HepG2 (cell line): ENCODE measurements at regions not wholly inside any gene's neighbourhood (a gene's known extent, or its start where the extent isn't known, plus 50 kb on each side); places are given as distances from the start of the nearest gene placed in this dataset.

Source experiments
- FLYWCH1 ChIP-seq: sonication (generic); formaldehyde crosslinking; IDR thresholded peaks from 2 replicates; pipeline ENCODE4 v1.8.1; 2023; ENCODE audit warnings: mild to moderate bottlenecking, missing genetic modification reagents
- FOXK2 ChIP-seq: fragments of 450-650 bp; IDR thresholded peaks from 2 replicates; pipeline ENCODE4 v1.6.1; 2016
- KDM3A ChIP-seq: IDR thresholded peaks from 2 replicates; pipeline ENCODE4 v1.6.1; 2018; ENCODE audit warnings: low read depth, missing compliant biosample characterization
- RXRB ChIP-seq: IDR thresholded peaks from 2 replicates; pipeline ENCODE4 v1.6.1; 2016; ENCODE audit warnings: borderline replicate concordance, missing genetic modification reagents, missing compliant biosample characterization
- ZFP36 ChIP-seq: fragments of 150-350 bp; IDR thresholded peaks from 2 replicates; pipeline ENCODE4 v1.6.1; 2018; ENCODE audit warnings: borderline replicate concordance, low read length, low read depth; ENCODE audit not compliant: partially characterized antibody
- ZNF160 ChIP-seq: sonication (generic); formaldehyde crosslinking; IDR thresholded peaks from 2 replicates; pipeline ENCODE4 v1.8.0; 2022; ENCODE audit warnings: mild to moderate bottlenecking, inconsistent platforms, missing genetic modification reagents
- ZNF292 ChIP-seq: sonication (generic); formaldehyde crosslinking; IDR thresholded peaks from 2 replicates; pipeline ENCODE4 v1.8.1; 2022; ENCODE audit warnings: mild to moderate bottlenecking, low read depth, missing genetic modification reagents, borderline replicate concordance
- ZNF296 ChIP-seq: sonication (generic); formaldehyde crosslinking; conservative IDR thresholded peaks from 2 replicates; pipeline ENCODE4 v1.5.0; 2020; ENCODE audit warnings: mild to moderate bottlenecking, missing genetic modification reagents
- TF ChIP-seq, protein P1 (sequence below): sonication (generic); formaldehyde crosslinking; IDR thresholded peaks from 2 replicates; pipeline ENCODE4 v1.4.0; 2020; ENCODE audit warnings: missing genetic modification reagents
- TF ChIP-seq, protein P2 (sequence below): IDR thresholded peaks from 2 replicates; pipeline ENCODE4 v1.6.1; 2016; ENCODE audit warnings: missing genetic modification reagents, missing compliant biosample characterization
- TF ChIP-seq, protein P3 (sequence below): sonication (generic); formaldehyde crosslinking; IDR thresholded peaks from 2 replicates; pipeline ENCODE4 v1.5.1; 2020; ENCODE audit warnings: missing genetic modification reagents, mild to moderate bottlenecking, borderline replicate concordance
- TF ChIP-seq, protein P4 (sequence below): sonication (generic); formaldehyde crosslinking; IDR thresholded peaks from 2 replicates; pipeline ENCODE4 v1.5.1; 2020; ENCODE audit warnings: mild to moderate bottlenecking, missing genetic modification reagents, moderate library complexity
- TF ChIP-seq, protein P5 (sequence below): sonication (generic); formaldehyde crosslinking; IDR thresholded peaks from 2 replicates; pipeline ENCODE4 v1.4.0; 2020; ENCODE audit warnings: mild to moderate bottlenecking, missing genetic modification reagents
- TF ChIP-seq, protein P6 (sequence below): sonication (generic); formaldehyde crosslinking; IDR thresholded peaks from 2 replicates; pipeline ENCODE4 v1.4.0; 2020; ENCODE audit warnings: mild to moderate bottlenecking, low read depth, missing genetic modification reagents

DNA sequence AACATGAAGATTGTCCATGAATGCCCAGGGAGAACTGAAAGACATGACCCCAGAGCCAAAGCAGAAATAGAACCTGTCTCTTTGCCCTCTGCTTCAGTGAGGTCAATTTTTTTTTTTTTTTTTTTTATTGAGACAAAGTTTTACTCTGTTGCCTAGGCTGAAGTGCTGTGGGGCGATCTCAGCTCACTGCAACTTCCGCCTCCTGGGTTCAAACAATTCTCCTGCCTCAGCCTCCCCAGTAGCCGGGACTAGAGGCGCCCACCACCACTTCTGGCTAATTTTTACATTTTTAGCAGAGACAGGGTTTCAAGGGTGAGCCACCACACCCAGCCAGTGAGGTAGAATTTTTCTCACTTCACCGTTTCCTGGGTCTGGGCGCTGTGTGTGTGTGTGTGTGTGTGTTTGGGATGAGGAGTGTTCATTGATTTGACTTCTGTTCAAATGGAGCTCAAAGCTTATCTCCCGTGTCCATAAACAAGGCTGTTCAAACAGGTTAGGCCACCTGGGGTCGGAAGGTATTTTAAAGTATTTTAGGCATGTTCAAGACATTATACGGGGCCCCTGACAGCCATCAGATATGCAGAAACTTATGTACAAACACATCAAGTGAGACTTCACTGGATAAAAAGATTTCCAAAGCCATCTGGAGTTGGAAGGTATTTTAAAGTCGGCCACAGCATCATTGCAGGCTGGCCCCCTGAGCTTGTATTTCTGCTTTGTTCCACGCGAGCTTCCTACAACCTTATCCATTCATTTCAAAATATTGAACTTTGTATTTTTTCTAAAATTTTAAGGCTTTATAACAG, 93.8 kb downstream of the MAP3K8 start (continued):
- TF ChIP-seq, protein P1, sequence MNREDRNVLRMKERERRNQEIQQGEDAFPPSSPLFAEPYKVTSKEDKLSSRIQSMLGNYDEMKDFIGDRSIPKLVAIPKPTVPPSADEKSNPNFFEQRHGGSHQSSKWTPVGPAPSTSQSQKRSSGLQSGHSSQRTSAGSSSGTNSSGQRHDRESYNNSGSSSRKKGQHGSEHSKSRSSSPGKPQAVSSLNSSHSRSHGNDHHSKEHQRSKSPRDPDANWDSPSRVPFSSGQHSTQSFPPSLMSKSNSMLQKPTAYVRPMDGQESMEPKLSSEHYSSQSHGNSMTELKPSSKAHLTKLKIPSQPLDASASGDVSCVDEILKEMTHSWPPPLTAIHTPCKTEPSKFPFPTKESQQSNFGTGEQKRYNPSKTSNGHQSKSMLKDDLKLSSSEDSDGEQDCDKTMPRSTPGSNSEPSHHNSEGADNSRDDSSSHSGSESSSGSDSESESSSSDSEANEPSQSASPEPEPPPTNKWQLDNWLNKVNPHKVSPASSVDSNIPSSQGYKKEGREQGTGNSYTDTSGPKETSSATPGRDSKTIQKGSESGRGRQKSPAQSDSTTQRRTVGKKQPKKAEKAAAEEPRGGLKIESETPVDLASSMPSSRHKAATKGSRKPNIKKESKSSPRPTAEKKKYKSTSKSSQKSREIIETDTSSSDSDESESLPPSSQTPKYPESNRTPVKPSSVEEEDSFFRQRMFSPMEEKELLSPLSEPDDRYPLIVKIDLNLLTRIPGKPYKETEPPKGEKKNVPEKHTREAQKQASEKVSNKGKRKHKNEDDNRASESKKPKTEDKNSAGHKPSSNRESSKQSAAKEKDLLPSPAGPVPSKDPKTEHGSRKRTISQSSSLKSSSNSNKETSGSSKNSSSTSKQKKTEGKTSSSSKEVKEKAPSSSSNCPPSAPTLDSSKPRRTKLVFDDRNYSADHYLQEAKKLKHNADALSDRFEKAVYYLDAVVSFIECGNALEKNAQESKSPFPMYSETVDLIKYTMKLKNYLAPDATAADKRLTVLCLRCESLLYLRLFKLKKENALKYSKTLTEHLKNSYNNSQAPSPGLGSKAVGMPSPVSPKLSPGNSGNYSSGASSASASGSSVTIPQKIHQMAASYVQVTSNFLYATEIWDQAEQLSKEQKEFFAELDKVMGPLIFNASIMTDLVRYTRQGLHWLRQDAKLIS: no peak
- TF ChIP-seq ZNF292 (CRISPR knock-in tag) (no peak; the same call in 1 of the 2 replicates), RXRB (CRISPR knock-in tag) (peak; percentile 71), ZNF296 (CRISPR knock-in tag) (no peak), ZNF160 (CRISPR knock-in tag) (no peak), KDM3A (CRISPR knock-in tag) (no peak), FOXK2 (peak; percentile 65), ZFP36 (no peak), FLYWCH1 (CRISPR knock-in tag) (no peak)
- TF ChIP-seq, protein P2, sequence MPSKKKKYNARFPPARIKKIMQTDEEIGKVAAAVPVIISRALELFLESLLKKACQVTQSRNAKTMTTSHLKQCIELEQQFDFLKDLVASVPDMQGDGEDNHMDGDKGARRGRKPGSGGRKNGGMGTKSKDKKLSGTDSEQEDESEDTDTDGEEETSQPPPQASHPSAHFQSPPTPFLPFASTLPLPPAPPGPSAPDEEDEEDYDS: no peak
- TF ChIP-seq, protein P3, sequence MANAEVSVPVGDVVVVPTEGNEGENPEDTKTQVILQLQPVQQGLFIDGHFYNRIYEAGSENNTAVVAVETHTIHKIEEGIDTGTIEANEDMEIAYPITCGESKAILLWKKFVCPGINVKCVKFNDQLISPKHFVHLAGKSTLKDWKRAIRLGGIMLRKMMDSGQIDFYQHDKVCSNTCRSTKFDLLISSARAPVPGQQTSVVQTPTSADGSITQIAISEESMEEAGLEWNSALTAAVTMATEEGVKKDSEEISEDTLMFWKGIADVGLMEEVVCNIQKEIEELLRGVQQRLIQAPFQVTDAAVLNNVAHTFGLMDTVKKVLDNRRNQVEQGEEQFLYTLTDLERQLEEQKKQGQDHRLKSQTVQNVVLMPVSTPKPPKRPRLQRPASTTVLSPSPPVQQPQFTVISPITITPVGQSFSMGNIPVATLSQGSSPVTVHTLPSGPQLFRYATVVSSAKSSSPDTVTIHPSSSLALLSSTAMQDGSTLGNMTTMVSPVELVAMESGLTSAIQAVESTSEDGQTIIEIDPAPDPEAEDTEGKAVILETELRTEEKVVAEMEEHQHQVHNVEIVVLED: peak; percentile 32; the same call in 1 of the 2 replicates
- TF ChIP-seq, protein P4, sequence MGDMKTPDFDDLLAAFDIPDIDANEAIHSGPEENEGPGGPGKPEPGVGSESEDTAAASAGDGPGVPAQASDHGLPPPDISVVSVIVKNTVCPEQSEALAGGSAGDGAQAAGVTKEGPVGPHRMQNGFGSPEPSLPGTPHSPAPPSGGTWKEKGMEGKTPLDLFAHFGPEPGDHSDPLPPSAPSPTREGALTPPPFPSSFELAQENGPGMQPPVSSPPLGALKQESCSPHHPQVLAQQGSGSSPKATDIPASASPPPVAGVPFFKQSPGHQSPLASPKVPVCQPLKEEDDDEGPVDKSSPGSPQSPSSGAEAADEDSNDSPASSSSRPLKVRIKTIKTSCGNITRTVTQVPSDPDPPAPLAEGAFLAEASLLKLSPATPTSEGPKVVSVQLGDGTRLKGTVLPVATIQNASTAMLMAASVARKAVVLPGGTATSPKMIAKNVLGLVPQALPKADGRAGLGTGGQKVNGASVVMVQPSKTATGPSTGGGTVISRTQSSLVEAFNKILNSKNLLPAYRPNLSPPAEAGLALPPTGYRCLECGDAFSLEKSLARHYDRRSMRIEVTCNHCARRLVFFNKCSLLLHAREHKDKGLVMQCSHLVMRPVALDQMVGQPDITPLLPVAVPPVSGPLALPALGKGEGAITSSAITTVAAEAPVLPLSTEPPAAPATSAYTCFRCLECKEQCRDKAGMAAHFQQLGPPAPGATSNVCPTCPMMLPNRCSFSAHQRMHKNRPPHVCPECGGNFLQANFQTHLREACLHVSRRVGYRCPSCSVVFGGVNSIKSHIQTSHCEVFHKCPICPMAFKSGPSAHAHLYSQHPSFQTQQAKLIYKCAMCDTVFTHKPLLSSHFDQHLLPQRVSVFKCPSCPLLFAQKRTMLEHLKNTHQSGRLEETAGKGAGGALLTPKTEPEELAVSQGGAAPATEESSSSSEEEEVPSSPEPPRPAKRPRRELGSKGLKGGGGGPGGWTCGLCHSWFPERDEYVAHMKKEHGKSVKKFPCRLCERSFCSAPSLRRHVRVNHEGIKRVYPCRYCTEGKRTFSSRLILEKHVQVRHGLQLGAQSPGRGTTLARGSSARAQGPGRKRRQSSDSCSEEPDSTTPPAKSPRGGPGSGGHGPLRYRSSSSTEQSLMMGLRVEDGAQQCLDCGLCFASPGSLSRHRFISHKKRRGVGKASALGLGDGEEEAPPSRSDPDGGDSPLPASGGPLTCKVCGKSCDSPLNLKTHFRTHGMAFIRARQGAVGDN (CRISPR knock-in tag): peak; percentile 19; the same call in 1 of the 2 replicates
- TF ChIP-seq, protein P5, sequence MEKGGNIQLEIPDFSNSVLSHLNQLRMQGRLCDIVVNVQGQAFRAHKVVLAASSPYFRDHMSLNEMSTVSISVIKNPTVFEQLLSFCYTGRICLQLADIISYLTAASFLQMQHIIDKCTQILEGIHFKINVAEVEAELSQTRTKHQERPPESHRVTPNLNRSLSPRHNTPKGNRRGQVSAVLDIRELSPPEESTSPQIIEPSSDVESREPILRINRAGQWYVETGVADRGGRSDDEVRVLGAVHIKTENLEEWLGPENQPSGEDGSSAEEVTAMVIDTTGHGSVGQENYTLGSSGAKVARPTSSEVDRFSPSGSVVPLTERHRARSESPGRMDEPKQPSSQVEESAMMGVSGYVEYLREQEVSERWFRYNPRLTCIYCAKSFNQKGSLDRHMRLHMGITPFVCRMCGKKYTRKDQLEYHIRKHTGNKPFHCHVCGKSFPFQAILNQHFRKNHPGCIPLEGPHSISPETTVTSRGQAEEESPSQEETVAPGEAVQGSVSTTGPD: no peak
- TF ChIP-seq, protein P6, sequence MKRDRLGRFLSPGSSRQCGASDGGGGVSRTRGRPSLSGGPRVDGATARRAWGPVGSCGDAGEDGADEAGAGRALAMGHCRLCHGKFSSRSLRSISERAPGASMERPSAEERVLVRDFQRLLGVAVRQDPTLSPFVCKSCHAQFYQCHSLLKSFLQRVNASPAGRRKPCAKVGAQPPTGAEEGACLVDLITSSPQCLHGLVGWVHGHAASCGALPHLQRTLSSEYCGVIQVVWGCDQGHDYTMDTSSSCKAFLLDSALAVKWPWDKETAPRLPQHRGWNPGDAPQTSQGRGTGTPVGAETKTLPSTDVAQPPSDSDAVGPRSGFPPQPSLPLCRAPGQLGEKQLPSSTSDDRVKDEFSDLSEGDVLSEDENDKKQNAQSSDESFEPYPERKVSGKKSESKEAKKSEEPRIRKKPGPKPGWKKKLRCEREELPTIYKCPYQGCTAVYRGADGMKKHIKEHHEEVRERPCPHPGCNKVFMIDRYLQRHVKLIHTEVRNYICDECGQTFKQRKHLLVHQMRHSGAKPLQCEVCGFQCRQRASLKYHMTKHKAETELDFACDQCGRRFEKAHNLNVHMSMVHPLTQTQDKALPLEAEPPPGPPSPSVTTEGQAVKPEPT: no peak
